ENCODE measurements at regions not wholly inside any gene's neighbourhood (a gene's known extent, or its start where the extent isn't known, plus 50 kb on each side); places are given as distances from the start of the nearest gene placed in this dataset.

- DNase-seq (ENCODE audit: low spot score), result no peak
Measured at GRCh38 chr4:89549907-89550306, 242.3 kb upstream of the GPRIN3 start.

GRCh38 chr4:89545315-89545714, 237.7 kb upstream of the GPRIN3 start:
- DNase-seq (ENCODE audit: low spot score), result no peak

GRCh38 chr4:89541998-89542397, 234.4 kb upstream of the GPRIN3 start:
- no peak for DNase-seq (ENCODE audit: low spot score)

GRCh38 chr4:89539797-89540711, 232.5 kb upstream of the GPRIN3 start:
- no peak for DNase-seq (ENCODE audit: low spot score)

GRCh38 chr4:89539374-89539773, 231.8 kb upstream of the GPRIN3 start:
- no peak for DNase-seq (ENCODE audit: low spot score)

- no peak for DNase-seq (ENCODE audit: low spot score)
Measured at GRCh38 chr4:89538886-89539285, 231.3 kb upstream of the GPRIN3 start.

GRCh38 chr4:89538171-89538570, 230.6 kb upstream of the GPRIN3 start:
- DNase-seq (ENCODE audit: low spot score), result no peak

- no peak for DNase-seq (ENCODE audit: low spot score)
Measured at GRCh38 chr4:89537281-89537680, 229.7 kb upstream of the GPRIN3 start.

- DNase-seq (ENCODE audit: low spot score), result no peak
Measured at GRCh38 chr4:89535251-89535650, 227.7 kb upstream of the GPRIN3 start.

GRCh38 chr4:89534356-89534755, 226.8 kb upstream of the GPRIN3 start:
- DNase-seq (ENCODE audit: low spot score), result no peak

- DNase-seq (ENCODE audit: low spot score), result no peak
Measured at GRCh38 chr4:89531932-89532640, 224.5 kb upstream of the GPRIN3 start.

GRCh38 chr4:89528526-89529133, 221.0 kb upstream of the GPRIN3 start:
- no peak for DNase-seq (ENCODE audit: low spot score)

- DNase-seq (ENCODE audit: low spot score), result no peak
Measured at GRCh38 chr4:89521826-89522225, 214.2 kb upstream of the GPRIN3 start.

- no peak for DNase-seq (ENCODE audit: low spot score)
Measured at GRCh38 chr4:89519771-89520320, 212.2 kb upstream of the GPRIN3 start.

- DNase-seq (ENCODE audit: low spot score), result no peak
Measured at GRCh38 chr4:89518259-89518658, 210.7 kb upstream of the GPRIN3 start.

GRCh38 chr4:89514811-89515210, 207.2 kb upstream of the GPRIN3 start:
- no peak for DNase-seq (ENCODE audit: low spot score)

GRCh38 chr4:89511776-89512175, 204.2 kb upstream of the GPRIN3 start:
- DNase-seq (ENCODE audit: low spot score), result no peak

GRCh38 chr4:89509708-89510281, 202.2 kb upstream of the GPRIN3 start:
- no peak for DNase-seq (ENCODE audit: low spot score)

GRCh38 chr4:89506866-89507491, 199.4 kb upstream of the GPRIN3 start:
- no peak for DNase-seq (ENCODE audit: low spot score)

GRCh38 chr4:89502581-89502980, 195.0 kb upstream of the GPRIN3 start:
- no peak for DNase-seq (ENCODE audit: low spot score)

- no peak for DNase-seq (ENCODE audit: low spot score)
Measured at GRCh38 chr4:89497517-89498308, 190.1 kb upstream of the GPRIN3 start.

Measured in putamen (tissue), 1 donor.